ENCODE measurements at regions not wholly inside any gene's neighbourhood (a gene's known extent, or its start where the extent isn't known, plus 50 kb on each side); places are given as distances from the start of the nearest gene placed in this dataset.

- TF ChIP-seq EP300 (IDR thresholded peaks at IDR 0.05; ENCODE audit: borderline replicate concordance): no peak
- TF ChIP-seq YY1 (IDR thresholded peaks at IDR 0.05; ENCODE audit: low read depth): no peak
- no peak for TF ChIP-seq ZBTB7A (IDR thresholded peaks at IDR 0.05; ENCODE audit: low read depth)
- no peak for TF ChIP-seq MAX (IDR thresholded peaks at IDR 0.05)
- no peak for TF ChIP-seq REST (IDR thresholded peaks at IDR 0.05; ENCODE audit: low read depth)
- no peak for TF ChIP-seq TAF1 (IDR thresholded peaks at IDR 0.05; ENCODE audit: low read depth)
- no peak for TF ChIP-seq TEAD4 (IDR thresholded peaks at IDR 0.05)
- no peak for TF ChIP-seq NFIC (IDR thresholded peaks at IDR 0.05)
- no peak for TF ChIP-seq EGR1 (IDR thresholded peaks at IDR 0.05)
Measured at GRCh38 chr1:91173346-91173890, 151.6 kb upstream of the ZNF644 start.

All from Ishikawa (cell line).